ENCODE measurements at regions not wholly inside any gene's neighbourhood (a gene's known extent, or its start where the extent isn't known, plus 50 kb on each side); places are given as distances from the start of the nearest gene placed in this dataset.

DNA sequence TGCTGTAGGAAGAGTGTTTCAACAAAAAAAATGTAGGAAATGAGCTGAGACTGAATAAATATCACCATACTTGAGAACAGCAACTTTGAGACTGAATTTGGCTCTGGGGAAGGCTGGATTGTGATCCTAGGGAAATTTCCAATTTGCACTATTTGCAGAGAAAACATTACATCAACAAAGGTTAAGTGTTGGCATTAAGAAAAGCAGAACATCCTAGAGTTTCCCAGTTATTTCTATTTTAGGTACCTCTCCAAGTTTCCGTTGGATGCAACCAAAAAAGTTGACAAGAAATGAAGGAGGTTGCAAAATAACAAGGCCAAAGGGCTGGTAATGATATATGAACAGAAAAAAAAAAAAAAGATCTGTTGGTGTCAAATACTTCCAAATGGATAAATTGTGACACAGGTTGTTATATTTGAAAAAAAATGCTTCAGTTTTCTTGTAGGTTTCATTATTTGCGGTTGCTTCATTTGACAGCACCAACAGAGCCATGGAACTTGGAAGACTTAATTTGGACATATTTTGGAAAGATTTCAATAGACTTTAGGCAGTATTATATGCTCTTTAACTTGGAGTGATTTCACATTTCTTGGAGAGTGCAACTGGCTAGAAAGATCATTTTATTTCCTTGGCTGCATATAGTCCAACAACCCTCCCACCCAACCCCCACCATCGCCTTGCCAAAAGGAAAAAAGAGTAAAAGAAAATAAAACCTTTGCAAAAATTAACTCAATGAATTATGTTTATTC, 230.8 kb downstream of the ZNF608 start:
- no peak for DNase-seq (ENCODE audit: low spot score)
- TF ChIP-seq, protein P1, sequence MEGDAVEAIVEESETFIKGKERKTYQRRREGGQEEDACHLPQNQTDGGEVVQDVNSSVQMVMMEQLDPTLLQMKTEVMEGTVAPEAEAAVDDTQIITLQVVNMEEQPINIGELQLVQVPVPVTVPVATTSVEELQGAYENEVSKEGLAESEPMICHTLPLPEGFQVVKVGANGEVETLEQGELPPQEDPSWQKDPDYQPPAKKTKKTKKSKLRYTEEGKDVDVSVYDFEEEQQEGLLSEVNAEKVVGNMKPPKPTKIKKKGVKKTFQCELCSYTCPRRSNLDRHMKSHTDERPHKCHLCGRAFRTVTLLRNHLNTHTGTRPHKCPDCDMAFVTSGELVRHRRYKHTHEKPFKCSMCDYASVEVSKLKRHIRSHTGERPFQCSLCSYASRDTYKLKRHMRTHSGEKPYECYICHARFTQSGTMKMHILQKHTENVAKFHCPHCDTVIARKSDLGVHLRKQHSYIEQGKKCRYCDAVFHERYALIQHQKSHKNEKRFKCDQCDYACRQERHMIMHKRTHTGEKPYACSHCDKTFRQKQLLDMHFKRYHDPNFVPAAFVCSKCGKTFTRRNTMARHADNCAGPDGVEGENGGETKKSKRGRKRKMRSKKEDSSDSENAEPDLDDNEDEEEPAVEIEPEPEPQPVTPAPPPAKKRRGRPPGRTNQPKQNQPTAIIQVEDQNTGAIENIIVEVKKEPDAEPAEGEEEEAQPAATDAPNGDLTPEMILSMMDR (IDR thresholded peaks at IDR 0.05), result no peak
- Histone ChIP-seq H3K4me3 (no peak overlapping the region), H3K27ac (peak overlapping the region in 1 of 2 donors; percentile 20)

DNA sequence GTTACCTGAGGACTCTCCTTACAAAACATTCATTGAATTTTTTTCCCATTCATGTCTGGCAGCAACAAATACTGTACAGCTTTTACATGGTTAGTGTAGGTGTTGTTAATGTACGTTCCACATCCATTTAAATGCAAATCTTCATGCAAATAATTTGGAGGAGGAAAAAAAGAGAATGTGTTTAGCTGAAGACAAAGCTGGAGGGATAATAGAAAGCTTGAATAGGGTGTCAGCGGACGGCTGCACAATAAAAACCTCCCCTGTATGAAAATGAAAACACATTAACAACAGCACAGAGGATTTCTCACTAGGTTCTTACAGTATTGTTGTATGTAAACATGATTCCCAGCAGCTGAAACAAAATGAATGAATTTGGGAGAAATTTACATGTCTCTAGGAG, 231.5 kb downstream of the ZNF608 start:
- Histone ChIP-seq H3K4me3 (no peak overlapping the region), H3K27ac (peak overlapping the region in 1 of 2 donors; percentile 20)
- TF ChIP-seq, protein P1 (IDR thresholded peaks at IDR 0.05), result no peak
- no peak for DNase-seq (ENCODE audit: low spot score)

DNA sequence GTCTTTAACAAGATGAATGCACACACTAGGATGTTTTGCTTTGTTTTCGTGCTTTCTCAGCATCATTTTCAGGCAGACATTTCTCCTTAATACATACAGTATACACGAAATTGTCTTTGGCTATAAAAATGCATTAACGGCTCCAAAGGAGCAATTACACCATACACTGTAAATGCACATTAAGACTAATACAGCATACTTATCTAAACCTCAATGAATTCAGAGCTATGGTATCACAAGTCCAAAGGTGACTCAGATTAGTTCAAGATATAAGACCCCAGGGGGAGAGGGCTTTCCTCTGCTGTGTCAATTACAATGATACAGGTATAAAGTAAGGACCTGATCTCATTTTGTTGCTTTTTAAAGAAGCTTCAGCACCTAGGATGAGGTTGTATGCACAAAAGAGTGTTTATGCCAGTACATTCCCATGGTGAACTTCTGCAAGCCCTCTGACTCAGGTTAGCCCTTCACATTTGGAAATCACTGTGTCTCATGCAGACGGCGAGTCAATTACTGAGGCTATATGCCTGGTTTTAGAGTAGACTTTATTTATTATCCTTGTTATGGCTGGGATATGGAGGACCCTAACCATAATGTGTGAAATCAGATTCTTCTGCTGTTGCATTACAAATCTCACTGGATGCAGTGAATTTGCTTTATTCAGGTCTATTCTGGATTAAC, 233.3 kb downstream of the ZNF608 start:
- no peak for DNase-seq (ENCODE audit: low spot score)
- Histone ChIP-seq H3K27ac (no peak overlapping the region), H3K4me3 (no peak overlapping the region)
- TF ChIP-seq, protein P1 (IDR thresholded peaks at IDR 0.05), result no peak

DNA sequence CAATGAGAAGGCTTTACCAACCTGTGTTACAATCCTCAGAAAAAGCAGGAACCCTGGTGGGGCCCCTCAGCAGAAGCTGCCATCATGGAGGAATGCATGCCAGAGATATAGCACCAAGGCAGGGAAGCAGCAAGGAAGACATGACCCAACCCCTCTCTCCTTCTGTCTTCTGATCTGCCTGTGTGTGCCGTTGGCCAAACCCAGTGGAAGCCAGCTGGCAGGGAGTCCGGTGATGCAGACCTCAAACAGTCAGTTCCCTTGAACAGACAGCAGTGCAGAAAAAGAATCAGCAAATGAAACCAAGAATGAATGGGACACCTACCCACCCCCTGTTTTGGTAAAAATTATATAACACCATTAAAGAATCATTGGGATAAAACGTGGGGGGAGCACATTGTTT, 234.2 kb downstream of the ZNF608 start:
- DNase-seq (ENCODE audit: low spot score), result no peak
- Histone ChIP-seq H3K4me3 (no peak overlapping the region), H3K27ac (no peak overlapping the region)
- TF ChIP-seq, protein P1 (IDR thresholded peaks at IDR 0.05), result no peak

DNA sequence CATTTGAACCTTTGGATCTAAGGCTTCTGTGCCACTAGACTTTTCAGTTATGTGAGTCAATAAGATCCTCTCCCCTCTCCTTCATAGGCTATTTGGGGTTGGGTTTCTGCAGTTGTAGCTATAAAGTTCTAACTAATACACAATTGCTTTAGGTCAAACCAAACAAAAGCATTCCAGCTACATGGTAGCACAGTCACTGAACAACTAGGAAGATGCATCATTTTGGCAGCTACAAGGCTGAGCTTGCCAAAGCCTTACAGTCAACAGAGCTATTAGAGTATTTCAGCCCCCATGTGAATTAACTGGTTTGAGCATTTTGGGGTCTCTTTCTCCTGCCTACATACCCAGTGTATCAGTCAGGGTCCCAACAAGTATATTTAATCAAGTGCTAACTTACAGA, 234.6 kb downstream of the ZNF608 start:
- TF ChIP-seq, protein P1 (IDR thresholded peaks at IDR 0.05), result no peak
- no peak for DNase-seq (ENCODE audit: low spot score)
- Histone ChIP-seq H3K27ac (no peak overlapping the region), H3K4me3 (no peak overlapping the region)

DNA sequence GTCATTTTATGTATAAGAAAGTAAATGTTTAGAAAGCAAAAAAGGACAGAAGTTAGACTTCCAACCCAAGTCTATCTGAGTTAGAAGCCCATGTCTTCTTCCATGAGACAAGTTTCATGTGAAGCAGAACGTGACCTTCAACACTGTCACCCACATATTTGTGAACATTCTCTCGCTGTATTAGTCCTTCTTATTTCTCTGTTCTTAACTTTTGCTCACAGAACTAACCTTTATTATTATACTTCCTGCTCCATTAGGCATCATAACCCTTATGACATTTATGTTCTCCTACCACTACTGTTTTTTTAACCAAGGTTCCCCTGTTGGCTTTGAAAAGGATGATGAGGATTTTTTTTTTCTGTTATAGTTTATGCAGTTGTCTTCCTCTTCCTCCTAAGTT, 238.8 kb downstream of the ZNF608 start:
- no peak for DNase-seq (ENCODE audit: low spot score)
- Histone ChIP-seq H3K27ac (no peak overlapping the region), H3K4me3 (no peak overlapping the region)
- TF ChIP-seq, protein P1 (IDR thresholded peaks at IDR 0.05), result no peak
